Stimulated activated naive CD4-positive, alpha-beta T cell treated with Interleukin-2 at 50 U/mL for 16 hours (primary cell): ENCODE measurements at regions not wholly inside any gene's neighbourhood (a gene's known extent, or its start where the extent isn't known, plus 50 kb on each side); places are given as distances from the start of the nearest gene placed in this dataset.
"Not testable (repeated sequence)": the region's sequence is repeated elsewhere in the genome, so short reads cannot be mapped to it uniquely, and the experiment has no call there.

Experiments
- DNase-seq: peaks from one replicate; lab custom pipeline; 2025; lab: John Stamatoyannopoulos, UW

- no peak for DNase-seq
Measured at GRCh38 chr6:150767571-150768018, 97.9 kb upstream of the MTHFD1L start.

GRCh38 chr6:150770637-150771036 lies 94.9 kb upstream of the MTHFD1L start:
- DNase-seq = no peak

GRCh38 chr6:150773969-150774368 lies 91.5 kb upstream of the MTHFD1L start:
- DNase-seq = no peak

- no peak for DNase-seq
Measured at GRCh38 chr6:150775415-150776203, 89.9 kb upstream of the MTHFD1L start.

- DNase-seq = no peak
Measured at GRCh38 chr6:150777736-150778135, 87.8 kb upstream of the MTHFD1L start.

- no peak for DNase-seq
Measured at GRCh38 chr6:150783813-150784212, 81.7 kb upstream of the MTHFD1L start.

GRCh38 chr6:150787429-150787828 lies 78.1 kb upstream of the MTHFD1L start:
- no peak for DNase-seq

GRCh38 chr6:150788089-150788488 lies 77.4 kb upstream of the MTHFD1L start:
- DNase-seq = no peak

- not testable (repeated sequence) for DNase-seq
Measured at GRCh38 chr6:150789906-150790305, 75.6 kb upstream of the MTHFD1L start.

GRCh38 chr6:150791717-150792116 lies 73.8 kb upstream of the MTHFD1L start:
- no peak for DNase-seq

- no peak for DNase-seq
Measured at GRCh38 chr6:150797949-150798348, 67.6 kb upstream of the MTHFD1L start.

- no peak for DNase-seq
Measured at GRCh38 chr6:150799276-150799805, 66.2 kb upstream of the MTHFD1L start.

GRCh38 chr6:150800674-150801314 lies 64.7 kb upstream of the MTHFD1L start:
- DNase-seq = no peak

GRCh38 chr6:150806790-150807189 lies 58.7 kb upstream of the MTHFD1L start:
- no peak for DNase-seq

GRCh38 chr6:150813319-150813992 lies 52.0 kb upstream of the MTHFD1L start:
- DNase-seq = peak; percentile 59

- no peak for DNase-seq
Measured at GRCh38 chr6:150813993-150814359, 51.5 kb upstream of the MTHFD1L start.
